Gastroesophageal sphincter (tissue), 3 donors: ENCODE measurements at regions not wholly inside any gene's neighbourhood (a gene's known extent, or its start where the extent isn't known, plus 50 kb on each side); places are given as distances from the start of the nearest gene placed in this dataset.

Experiments used
- CTCF ChIP-seq, 4 experiments: fragments of 200-600 bp in 2 of 4; fragments of 450-650 bp in 2 of 4; sonication (generic) in 1 of 4; IDR thresholded peaks; one replicate each; pipeline ENCODE4 v1.5.1; 2017 to 2019; ENCODE audit warnings: antibody characterized with exemption in 4 of 4, mild to moderate bottlenecking in 2 of 4, moderate library complexity in 2 of 4
- EP300 ChIP-seq: sonication (generic); formaldehyde crosslinking; IDR thresholded peaks from one replicate; pipeline ENCODE4 v1.6.1; 2017; ENCODE audit warnings: antibody characterized with exemption, mild to moderate bottlenecking

GRCh38 chr9:82890865-82891264, 172.1 kb downstream of the RASEF start:
- no peak for TF ChIP-seq CTCF (IDR thresholded peaks at IDR 0.05)
- no peak for TF ChIP-seq EP300
